HepG2 (cell line): ENCODE measurements at regions not wholly inside any gene's neighbourhood (a gene's known extent, or its start where the extent isn't known, plus 50 kb on each side); places are given as distances from the start of the nearest gene placed in this dataset.

Source experiments
- ATAC-seq: fragments of 200-7000 bp; cut with Tn5 transposase; 3 replicates; pipeline ENCODE4 v1.9.1; 2020; ENCODE audit warnings: mild to moderate bottlenecking, moderate library complexity
- BruUV-seq: library from RNA; stranded (reverse); fragments of 400-500 nt; replicated peaks from 2 replicates; lab custom pipeline; 2021; lab: Mats Ljungman, UMichigan
- CTCF ChIA-PET: fragments of 300-600 bp; formaldehyde crosslinking; extraction: SDS; loops from one replicate; lab custom pipeline; 2021; ENCODE audit warnings: low total read pairs, inconsistent platforms, low intra/inter-chr PET ratio; lab: Yijun Ruan, JAX
- POLR2A ChIA-PET: fragments of 350-600 bp; sonication (Branson Sonifier 250); formaldehyde crosslinking; loops from one replicate; lab custom pipeline; 2020; ENCODE audit warnings: antibody characterized with exemption, inconsistent platforms; lab: Yijun Ruan, JAX
- DNase-seq: peaks from one replicate; pipeline ENCODE4 v3.0.0-alpha.2; 2015; ENCODE audit warnings: low spot score
- FAIRE-seq: peaks from 3 replicates; lab custom pipeline; 2011; peaks lifted over from hg19 to GRCh38; lab: Jason Lieb, UNC
- H2AFZ ChIP-seq: one replicate; pipeline ENCODE4 v1.6.1; 2011; ENCODE audit warnings: low read length, inconsistent platforms
- H3K27ac ChIP-seq: fragments of 300-600 bp; 3 replicates; pipeline ENCODE4 v1.8.0; 2011; ENCODE audit warnings: mixed run types, mild to moderate bottlenecking, mixed read lengths, low read length, inconsistent platforms; ENCODE audit not compliant: insufficient read depth; ENCODE audit errors: extremely low read length
- H3K27me3 ChIP-seq, 2 experiments: fragments of 200-600 bp in 1 of 2; 2 replicates in 1 of 2; 3 replicates in 1 of 2; pipeline versions ENCODE4 v1.6.0 to v1.8.0; 2011; ENCODE audit warnings: low read length in 2 of 2, mild to moderate bottlenecking in 2 of 2, moderate library complexity in 2 of 2, inconsistent platforms in 1 of 2; ENCODE audit not compliant: insufficient read depth in 2 of 2, control insufficient read depth in 1 of 2
- H3K36me3 ChIP-seq, 2 experiments: fragments of 200-600 bp in 1 of 2; replicated peaks in 1 of 2; 2 replicates in 1 of 2; 3 replicates in 1 of 2; pipeline versions ENCODE4 v1.5.1 to v1.8.0; 2011; ENCODE audit warnings: low read length in 2 of 2, inconsistent platforms in 1 of 2; ENCODE audit not compliant: insufficient read depth in 2 of 2, control insufficient read depth in 1 of 2
- H3K4me1 ChIP-seq: 2 replicates; pipeline ENCODE4 v1.5.1; 2012; ENCODE audit warnings: low read length, inconsistent platforms; ENCODE audit not compliant: insufficient read depth
- H3K4me2 ChIP-seq: 2 replicates; pipeline ENCODE4 v1.6.0; 2011; ENCODE audit warnings: low read depth, low read length, inconsistent platforms
- H3K4me3 ChIP-seq, 3 experiments: fragments of 200-600 bp in 1 of 3; sonication (generic), shearing (Covaris generic) in 1 of 3; replicated peaks in 1 of 3; 2 replicates each; pipeline ENCODE4 v1.5.1; 2011 to 2016; ENCODE audit warnings: low read length in 3 of 3, inconsistent platforms in 2 of 3, low read depth in 2 of 3, mild to moderate bottlenecking in 2 of 3, control low read depth in 1 of 3, mixed read lengths in 1 of 3; ENCODE audit not compliant: insufficient read depth in 1 of 3
- H3K79me2 ChIP-seq: one replicate; pipeline ENCODE4 v1.6.1; 2011; ENCODE audit warnings: low read length, inconsistent platforms; ENCODE audit not compliant: insufficient read depth
- H3K9ac ChIP-seq: 2 replicates; pipeline ENCODE4 v1.6.0; 2011; ENCODE audit warnings: mild to moderate bottlenecking, low read depth, low read length, inconsistent platforms; ENCODE audit not compliant: insufficient read depth
- H3K9me3 ChIP-seq: 2 replicates; pipeline ENCODE4 v1.5.1; 2012; ENCODE audit warnings: mild to moderate bottlenecking, low read length
- H4K20me1 ChIP-seq: 2 replicates; pipeline ENCODE4 v1.6.0; 2011; ENCODE audit warnings: inconsistent platforms, mild to moderate bottlenecking, low read length, moderate library complexity; ENCODE audit not compliant: insufficient read depth
- HOXA3 ChIP-seq: sonication (generic); formaldehyde crosslinking; IDR thresholded peaks from 2 replicates; pipeline ENCODE4 v1.5.0; 2020; ENCODE audit warnings: missing genetic modification reagents
- SMARCE1 ChIP-seq: fragments of 450-650 bp; IDR thresholded peaks from 2 replicates; pipeline ENCODE4 v1.6.1; 2017; ENCODE audit warnings: borderline replicate concordance
- ZBTB3 ChIP-seq: sonication (generic); formaldehyde crosslinking; IDR thresholded peaks from 2 replicates; pipeline ENCODE4 v1.4.0; 2020; ENCODE audit warnings: low read depth, mild to moderate bottlenecking, moderate library complexity, missing genetic modification reagents, borderline replicate concordance
- ZEB1 ChIP-seq: IDR thresholded peaks from 2 replicates; pipeline ENCODE4 v1.6.1; 2012; ENCODE audit warnings: mild to moderate bottlenecking, low read depth, inconsistent platforms; ENCODE audit not compliant: insufficient replicate concordance
- ZNF543 ChIP-seq: sonication (generic); formaldehyde crosslinking; IDR thresholded peaks from 2 replicates; pipeline ENCODE4 v1.4.0; 2020; ENCODE audit warnings: mild to moderate bottlenecking, missing genetic modification reagents
- ZNF615 ChIP-seq: sonication (generic); formaldehyde crosslinking; IDR thresholded peaks from 2 replicates; pipeline ENCODE4 v1.5.0; 2020; ENCODE audit warnings: mild to moderate bottlenecking, missing genetic modification reagents, borderline replicate concordance
- ZNF674 ChIP-seq: sonication (generic); formaldehyde crosslinking; IDR thresholded peaks from 2 replicates; pipeline ENCODE4 v1.5.0; 2020; ENCODE audit warnings: low read depth, mild to moderate bottlenecking, missing genetic modification reagents
- WGBS: methylation state at CpG from one replicate; pipeline ENCODE4 v1.1.6; 2017; ENCODE audit warnings: low lambda C conversion rate; 5-methylcytosine and 5-hydroxymethylcytosine counted together
- in situ Hi-C: cut with HindIII; loops from 2 replicates; pipeline ENCODE4 v1.10.0; 2017; ENCODE audit warnings: low pct_unique_long_range_greater_than_20kb; ENCODE audit not compliant: extremely low pct_ligation_motif_present
- intact Hi-C: fragments of 100-400 bp; cut with micrococcal nuclease; formaldehyde crosslinking; loops from one replicate; pipeline ENCODE4 v1.10.0; 2022; ENCODE audit not compliant: unreplicated experiment
- TF ChIP-seq, protein P1 (sequence below): sonication (generic); formaldehyde crosslinking; IDR thresholded peaks from 2 replicates; pipeline ENCODE4 v1.5.0; 2020; ENCODE audit warnings: mild to moderate bottlenecking, missing genetic modification reagents
- TF ChIP-seq, protein P2 (sequence below): IDR thresholded peaks from 2 replicates; pipeline ENCODE4 v1.6.1; 2016; ENCODE audit warnings: missing biosample characterization, missing genetic modification reagents, low read depth

GRCh38 chr4:14518136-14518535 is 484.1 kb upstream of the CPEB2 start:
- intact Hi-C loops = no loop called here

DNA sequence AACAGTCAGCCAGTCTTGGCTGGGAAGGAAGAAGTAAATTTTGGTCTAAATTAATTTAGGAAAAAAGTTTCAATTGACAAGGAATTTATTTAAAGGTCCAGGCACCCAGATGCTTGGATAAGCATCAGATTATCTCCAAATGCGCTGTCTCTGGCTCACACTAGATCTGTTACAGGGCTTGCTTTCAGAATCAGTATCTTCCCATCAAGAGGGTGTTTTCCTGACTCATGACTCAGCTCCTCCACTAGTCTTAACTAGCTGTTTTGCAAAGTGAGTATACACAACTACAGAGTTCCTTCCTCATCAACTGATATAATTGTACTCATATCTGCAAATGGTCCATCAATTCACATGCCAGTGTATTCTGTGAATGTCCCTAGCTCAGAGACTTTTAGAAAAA is 482.1 kb upstream of the CPEB2 start:
- Histone ChIP-seq H3K27me3 (no peaks in the 10 kb centered on the region), H2AFZ (no peak overlapping the region), H4K20me1 (no peaks in the 10 kb centered on the region), H3K79me2 (no peaks in the 10 kb centered on the region), H3K4me1 (no peaks in the 10 kb centered on the region), H3K4me3 (no peak overlapping the region), H3K9me3 (peaks cover 90% of the 10 kb centered on the region), H3K4me2 (no peak overlapping the region), H3K36me3 (no peaks in the 10 kb centered on the region), H3K9ac (no peak overlapping the region)
- no peak for FAIRE-seq
- ChIA-PET CTCF (no interaction called here), POLR2A (no interaction called here)
- intact Hi-C loops (no loop called here), in situ Hi-C loops (no loop called here)
- WGBS = 0% methylated on average over 1 of the region's 1 CpG
- no peak for TF ChIP-seq SMARCE1
- TF ChIP-seq ZBTB3 = no peak
- TF ChIP-seq, all 625 proteins: peak for 0
- DNase-seq (no peak), ATAC-seq (no peak)
- no TSS peak for BruUV-seq
- H3K27ac ChIP-seq = no peak overlapping the region

More at GRCh38 chr4:14518136-14518535, 484.1 kb upstream of the CPEB2 start:
- Histone ChIP-seq H3K36me3 (no peaks in the 10 kb centered on the region), H3K27ac (no peak overlapping the region), H4K20me1 (no peaks in the 10 kb centered on the region)
- TF ChIP-seq ZNF543 (CRISPR knock-in tag) = no peak
- no peak for TF ChIP-seq HOXA3 (CRISPR knock-in tag)
- no peak for TF ChIP-seq ZEB1
- no peak for TF ChIP-seq ZNF615
- TF ChIP-seq ZNF674 (CRISPR knock-in tag) = no peak
- TF ChIP-seq, protein P1, sequence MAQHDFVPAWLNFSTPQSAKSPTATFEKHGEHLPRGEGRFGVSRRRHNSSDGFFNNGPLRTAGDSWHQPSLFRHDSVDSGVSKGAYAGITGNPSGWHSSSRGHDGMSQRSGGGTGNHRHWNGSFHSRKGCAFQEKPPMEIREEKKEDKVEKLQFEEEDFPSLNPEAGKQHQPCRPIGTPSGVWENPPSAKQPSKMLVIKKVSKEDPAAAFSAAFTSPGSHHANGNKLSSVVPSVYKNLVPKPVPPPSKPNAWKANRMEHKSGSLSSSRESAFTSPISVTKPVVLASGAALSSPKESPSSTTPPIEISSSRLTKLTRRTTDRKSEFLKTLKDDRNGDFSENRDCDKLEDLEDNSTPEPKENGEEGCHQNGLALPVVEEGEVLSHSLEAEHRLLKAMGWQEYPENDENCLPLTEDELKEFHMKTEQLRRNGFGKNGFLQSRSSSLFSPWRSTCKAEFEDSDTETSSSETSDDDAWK (CRISPR knock-in tag) = no peak
- TF ChIP-seq, protein P2, sequence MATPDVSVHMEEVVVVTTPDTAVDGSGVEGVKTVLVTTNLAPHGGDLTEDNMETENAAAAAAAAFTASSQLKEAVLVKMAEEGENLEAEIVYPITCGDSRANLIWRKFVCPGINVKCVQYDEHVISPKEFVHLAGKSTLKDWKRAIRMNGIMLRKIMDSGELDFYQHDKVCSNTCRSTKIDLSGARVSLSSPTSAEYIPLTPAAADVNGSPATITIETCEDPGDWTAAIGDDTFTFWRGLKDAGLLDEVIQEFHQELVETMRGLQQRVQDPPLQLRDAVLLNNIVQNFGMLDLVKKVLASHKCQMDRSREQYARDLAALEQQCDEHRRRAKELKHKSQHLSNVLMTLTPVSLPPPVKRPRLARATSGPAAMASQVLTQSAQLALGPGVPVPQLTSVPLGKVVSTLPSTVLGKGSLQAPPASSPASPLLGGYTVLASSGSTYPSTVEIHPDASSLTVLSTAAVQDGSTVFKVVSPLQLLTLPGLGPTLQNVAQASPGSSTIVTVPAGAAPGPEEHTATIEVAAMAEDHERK (CRISPR knock-in tag) = no peak
- TF ChIP-seq, all 625 proteins: peak for 0
- no peaks in the 10 kb centered on the region for H3K79me2 ChIP-seq
- H3K9ac ChIP-seq = no peak overlapping the region
- H2AFZ ChIP-seq = no peak overlapping the region
- H3K4me1 ChIP-seq = no peaks in the 10 kb centered on the region
- ChIA-PET CTCF (no interaction called here), POLR2A (no interaction called here)
- H3K27me3 ChIP-seq = no peaks in the 10 kb centered on the region
- DNase-seq (no peak), ATAC-seq (no peak), FAIRE-seq (no peak)
- in situ Hi-C loops = no loop called here
- no peak overlapping the region for H3K4me3 ChIP-seq
- 4% methylated on average over 2 of the region's 2 CpGs for WGBS
- no peak overlapping the region for H3K4me2 ChIP-seq
- no TSS peak for BruUV-seq
- peaks cover 91% of the 10 kb centered on the region for H3K9me3 ChIP-seq
